ENCODE measurements at regions not wholly inside any gene's neighbourhood (a gene's known extent, or its start where the extent isn't known, plus 50 kb on each side); places are given as distances from the start of the nearest gene placed in this dataset.

DNA sequence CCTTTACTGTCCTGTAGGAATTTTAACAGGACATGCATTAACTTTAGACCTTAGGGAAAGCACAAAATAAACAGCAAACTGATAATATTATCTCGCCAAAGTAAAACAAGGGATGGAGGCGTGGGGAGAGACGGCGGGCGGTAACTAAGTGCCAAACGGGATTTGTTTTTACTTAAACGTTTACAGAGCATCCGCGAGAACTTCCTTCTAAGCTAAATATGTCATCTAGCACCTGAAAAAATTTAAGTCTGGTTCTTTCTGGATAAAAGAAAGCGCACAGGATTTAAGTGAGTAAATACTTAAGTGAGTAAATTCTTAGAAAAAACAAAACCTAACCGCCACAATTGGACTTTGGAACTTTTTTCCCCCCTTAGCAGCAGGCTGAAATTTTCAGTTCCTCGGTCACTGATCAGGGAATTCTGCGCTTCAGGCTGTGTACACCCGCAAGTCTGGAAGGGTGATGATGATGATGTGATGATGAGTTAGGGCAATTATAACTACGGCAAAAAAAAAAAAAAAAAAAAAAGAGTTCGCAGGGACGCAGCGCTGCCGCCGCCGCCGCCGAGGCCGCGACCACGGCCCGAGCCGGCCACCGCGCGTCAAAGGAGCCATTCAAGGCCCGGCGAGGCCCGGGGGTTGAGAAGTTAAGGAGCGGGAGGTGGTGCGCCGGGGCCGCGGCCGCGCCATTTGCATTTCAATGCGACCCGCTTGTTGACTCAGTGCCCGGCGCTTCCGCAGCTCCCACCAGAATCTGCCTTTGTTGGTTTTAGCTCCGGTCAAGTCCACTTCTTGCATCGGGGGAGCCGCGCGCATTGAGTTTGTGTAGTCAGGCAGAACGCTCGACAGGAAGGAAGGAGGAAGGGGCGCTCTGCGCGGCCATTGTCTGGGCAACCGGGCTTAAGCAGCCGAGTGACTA lies 108.8 kb downstream of the SPRY1 start:
- peak overlapping the region; percentile 46 to 53 for H3K4me3 ChIP-seq (replicated peaks in 1 of 2; ENCODE audit: low read depth in 2 of 2, low read length in 2 of 2)
- peak; percentile 72 to 75 for DNase-seq (ENCODE audit: low read depth in 2 of 2)
- TF ChIP-seq CTCF (IDR thresholded peaks at IDR 0.05; ENCODE audit: low read depth, low read length) = no peak

- no peak for DNase-seq (ENCODE audit: low read depth in 2 of 2)
- no peak for TF ChIP-seq CTCF (IDR thresholded peaks at IDR 0.05; ENCODE audit: low read depth, low read length)
- peak overlapping the region; percentile 46 to 53 for H3K4me3 ChIP-seq (replicated peaks in 1 of 2; ENCODE audit: low read depth in 2 of 2, low read length in 2 of 2)
Measured at GRCh38 chr4:123506011-123506695, 109.6 kb downstream of the SPRY1 start.

DNA sequence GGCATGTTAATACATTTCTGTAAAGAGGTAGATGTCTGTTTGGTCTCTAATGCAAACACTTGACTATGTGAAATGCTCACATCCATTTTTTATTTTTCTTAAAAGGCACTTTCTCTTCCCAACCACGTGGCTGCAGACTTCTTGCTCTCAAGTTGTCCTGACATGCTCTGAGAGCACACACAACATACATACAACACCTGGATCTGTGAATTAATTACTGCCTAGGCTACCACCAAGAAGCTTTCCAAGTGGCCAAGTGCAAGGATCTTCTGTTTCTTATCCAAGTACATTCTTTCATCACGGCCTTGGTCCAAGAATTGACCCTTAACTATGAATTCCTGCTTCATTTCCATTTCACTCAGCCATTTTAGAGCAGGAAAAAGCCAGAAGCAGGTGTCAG lies 110.8 kb downstream of the SPRY1 start:
- no peak for TF ChIP-seq CTCF (IDR thresholded peaks at IDR 0.05; ENCODE audit: low read depth, low read length)
- H3K4me3 ChIP-seq (replicated peaks in 1 of 2; ENCODE audit: low read depth in 2 of 2, low read length in 2 of 2) = no peak overlapping the region
- DNase-seq (ENCODE audit: low read depth in 2 of 2) = peak in 1 of 2 donors; percentile 6

DNA sequence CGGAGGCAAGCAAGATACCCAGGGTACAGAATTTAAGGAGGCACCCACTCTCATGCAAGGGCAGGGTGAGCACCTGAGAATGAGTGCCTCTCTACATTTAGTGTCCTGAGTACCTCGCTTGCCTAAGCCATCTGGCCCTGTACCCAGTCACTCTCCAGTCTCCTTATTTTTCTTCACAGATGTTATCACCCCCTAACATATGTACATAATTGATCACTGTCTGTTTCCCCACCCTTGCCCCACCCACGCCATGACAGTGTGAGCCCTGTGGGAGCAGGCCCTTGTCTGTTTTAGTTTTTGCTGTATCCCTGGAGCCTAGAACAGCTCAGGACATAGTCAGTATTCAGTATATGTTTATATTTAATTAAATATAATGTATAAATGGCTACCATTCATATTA lies 113.6 kb downstream of the SPRY1 start:
- no peak for TF ChIP-seq CTCF (IDR thresholded peaks at IDR 0.05; ENCODE audit: low read depth, low read length)
- H3K4me3 ChIP-seq (replicated peaks in 1 of 2; ENCODE audit: low read depth in 2 of 2, low read length in 2 of 2) = no peak overlapping the region
- no peak for DNase-seq (ENCODE audit: low read depth in 2 of 2)

DNA sequence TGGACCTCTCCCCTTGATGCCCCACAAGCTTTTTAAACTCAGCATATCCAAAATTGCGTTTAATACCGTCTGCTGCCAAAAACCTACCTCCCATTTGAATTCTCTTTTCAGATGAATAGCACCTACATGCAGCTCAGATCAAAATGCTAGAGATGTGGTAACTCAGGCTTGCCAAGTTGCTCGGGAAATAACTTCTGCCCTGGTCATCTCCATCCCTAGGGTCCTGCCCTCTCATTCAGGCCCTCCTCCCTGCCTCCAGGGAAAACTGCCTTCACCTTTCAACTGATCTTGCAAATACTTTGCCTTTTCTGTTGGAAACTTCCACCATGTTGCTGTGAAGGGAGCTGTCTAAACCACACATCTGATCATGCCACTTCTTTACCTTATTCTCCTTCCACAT lies 114.1 kb downstream of the SPRY1 start:
- peak in 1 of 2 donors; percentile 20 for DNase-seq (ENCODE audit: low read depth in 2 of 2)
- H3K4me3 ChIP-seq (replicated peaks in 1 of 2; ENCODE audit: low read depth in 2 of 2, low read length in 2 of 2) = no peak overlapping the region
- no peak for TF ChIP-seq CTCF (IDR thresholded peaks at IDR 0.05; ENCODE audit: low read depth, low read length)

DNA sequence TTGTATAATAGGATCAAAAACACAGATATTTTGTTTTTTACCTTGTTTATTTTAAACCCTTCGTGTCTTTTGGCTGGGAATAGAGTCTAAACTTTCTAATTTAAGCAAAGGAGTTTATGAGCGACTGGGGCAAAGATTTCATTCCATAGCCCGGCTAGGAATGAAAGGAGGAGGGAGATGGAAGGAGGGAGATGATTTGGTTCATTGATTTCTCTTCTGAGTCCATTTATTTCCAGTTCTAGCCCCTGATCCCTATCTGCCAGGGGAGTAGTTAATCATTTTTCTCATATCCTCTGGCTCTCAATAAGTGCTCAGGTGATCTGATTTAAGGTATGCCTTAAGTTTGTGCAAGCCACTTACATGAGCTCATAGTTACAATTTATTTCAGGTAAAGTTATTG lies 120.0 kb downstream of the SPRY1 start:
- no peak for TF ChIP-seq CTCF (IDR thresholded peaks at IDR 0.05; ENCODE audit: low read depth, low read length)
- no peak for DNase-seq (ENCODE audit: low read depth in 2 of 2)
- H3K4me3 ChIP-seq (replicated peaks in 1 of 2; ENCODE audit: low read depth in 2 of 2, low read length in 2 of 2) = no peak overlapping the region
